ENCODE measurements at regions not wholly inside any gene's neighbourhood (a gene's known extent, or its start where the extent isn't known, plus 50 kb on each side); places are given as distances from the start of the nearest gene placed in this dataset.
"Not testable (repeated sequence)": the region's sequence is repeated elsewhere in the genome, so short reads cannot be mapped to it uniquely, and the experiment has no call there.

DNA sequence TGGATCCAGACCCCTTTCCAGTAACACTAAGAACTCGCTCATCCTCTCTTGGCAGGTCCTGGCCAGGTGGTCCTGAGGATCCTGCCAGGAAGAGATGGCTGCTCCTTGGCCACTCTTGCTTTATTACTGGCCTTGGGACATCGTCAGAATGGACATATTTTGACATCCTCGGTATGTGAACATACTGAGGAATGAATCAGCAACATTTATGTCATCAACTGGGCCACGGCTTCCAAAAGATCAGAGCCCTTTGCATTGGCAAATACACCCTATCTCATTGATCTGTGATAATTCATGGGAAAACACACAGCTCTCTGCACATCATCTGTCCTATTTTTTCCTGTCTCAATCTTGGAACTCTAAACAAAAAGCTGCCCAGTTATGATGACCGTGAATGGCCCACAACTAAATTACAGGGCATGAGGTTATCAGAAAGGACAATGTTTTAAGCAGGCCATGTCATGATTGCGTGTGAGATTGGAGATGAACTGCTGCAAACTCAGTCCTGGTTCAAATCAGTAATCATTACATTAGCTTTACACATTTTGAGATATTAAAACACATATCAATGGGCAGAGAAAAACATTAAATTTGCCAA is 1325.8 kb downstream of the AACS start:
- DNase-seq (ENCODE audit: extremely low read depth in 1 of 2, low read depth in 1 of 2), result no peak

DNA sequence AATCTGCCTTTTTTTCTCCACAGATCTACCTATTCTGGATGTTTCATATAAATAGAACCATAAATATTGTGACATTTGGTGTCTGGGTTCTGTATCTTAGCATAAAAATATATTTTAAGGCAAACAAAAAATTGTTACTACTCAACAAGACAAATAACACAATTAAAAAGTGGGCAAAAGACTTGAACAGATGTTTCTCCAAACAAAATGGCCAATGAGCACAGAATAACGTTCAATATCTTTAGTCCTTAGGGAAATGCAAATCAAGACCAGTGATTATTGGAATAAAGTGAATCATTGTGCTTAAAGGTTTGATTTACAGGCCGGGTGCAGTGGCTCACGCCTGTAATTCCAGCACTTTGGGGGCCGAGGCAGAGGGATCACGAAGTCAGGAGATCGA is 1331.3 kb downstream of the AACS start:
- DNase-seq (ENCODE audit: extremely low read depth in 1 of 2, low read depth in 1 of 2), result no peak

GRCh38 chr12:126397071-126397581 is 1331.9 kb downstream of the AACS start:
- no peak for DNase-seq (ENCODE audit: extremely low read depth in 1 of 2, low read depth in 1 of 2)

- DNase-seq (ENCODE audit: extremely low read depth in 1 of 2, low read depth in 1 of 2), result no peak
Observed at GRCh38 chr12:126397660-126398059, 1332.4 kb downstream of the AACS start.

DNA sequence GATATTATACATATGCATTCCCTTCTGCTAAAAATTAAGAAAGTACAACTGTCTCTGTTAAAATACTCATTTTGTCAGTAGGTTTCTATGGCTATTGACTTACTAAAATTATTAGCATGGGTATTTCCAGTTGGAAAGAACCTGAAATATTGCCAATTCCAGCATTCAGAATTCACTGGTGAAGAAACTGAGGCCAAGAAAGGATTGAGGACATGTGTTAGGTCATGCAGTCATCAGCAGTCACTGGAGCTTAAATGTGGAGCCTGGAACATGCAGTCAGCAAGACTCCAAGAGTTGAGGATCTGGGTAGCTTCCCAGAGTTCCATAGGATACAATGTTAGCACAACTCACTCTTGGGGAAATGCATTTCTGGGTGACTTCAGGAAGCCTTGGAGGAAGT is 1335.6 kb downstream of the AACS start:
- DNase-seq (ENCODE audit: extremely low read depth in 1 of 2, low read depth in 1 of 2), result no peak

DNA sequence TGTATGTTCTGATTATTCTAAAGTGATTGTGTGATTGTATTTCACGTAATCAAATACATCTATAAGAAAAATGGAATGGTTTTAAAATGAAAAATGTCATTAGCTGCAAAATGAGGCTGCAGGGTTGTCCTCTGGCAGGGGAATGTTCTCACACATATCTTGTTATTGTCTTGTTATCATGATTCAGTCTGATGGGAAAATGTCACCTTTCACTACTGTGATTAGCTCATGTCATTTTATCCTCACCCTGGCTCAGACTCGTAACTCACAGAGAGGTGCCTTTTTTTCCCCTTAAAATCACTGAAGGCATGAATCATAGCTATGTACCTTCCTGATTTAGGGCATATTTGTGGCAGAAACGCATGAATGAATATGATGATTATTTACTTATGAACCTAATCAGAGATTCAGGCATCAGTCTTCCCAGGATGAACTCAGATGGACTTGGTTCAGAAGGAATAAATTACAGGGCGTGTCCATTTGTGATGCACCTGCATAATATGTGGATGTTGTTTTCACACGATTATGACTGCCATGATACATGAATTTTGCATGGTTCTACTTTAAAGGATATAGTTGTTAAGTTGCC is 1339.2 kb downstream of the AACS start:
- no peak for DNase-seq (ENCODE audit: extremely low read depth in 1 of 2, low read depth in 1 of 2)

DNA sequence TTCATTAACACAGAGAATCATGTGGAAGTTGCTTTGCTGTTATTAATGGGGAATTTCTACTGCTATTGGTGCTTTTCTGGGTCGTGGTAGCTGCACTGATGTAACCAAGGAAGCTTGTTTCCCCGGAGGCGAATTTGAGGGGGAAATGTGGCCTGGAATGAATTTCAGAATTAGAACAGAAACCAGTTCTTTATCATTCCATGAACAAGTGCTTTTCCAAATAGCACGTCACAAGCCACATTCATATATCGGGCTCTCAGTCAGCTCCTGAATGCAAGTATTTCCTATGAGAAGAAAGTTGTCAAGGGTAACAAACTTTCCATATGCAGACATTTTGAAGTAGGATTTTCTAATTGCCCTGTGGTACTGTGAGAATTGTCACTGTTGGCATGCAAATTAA is 1353.2 kb downstream of the AACS start:
- DNase-seq (ENCODE audit: extremely low read depth in 1 of 2, low read depth in 1 of 2), result no peak

DNA sequence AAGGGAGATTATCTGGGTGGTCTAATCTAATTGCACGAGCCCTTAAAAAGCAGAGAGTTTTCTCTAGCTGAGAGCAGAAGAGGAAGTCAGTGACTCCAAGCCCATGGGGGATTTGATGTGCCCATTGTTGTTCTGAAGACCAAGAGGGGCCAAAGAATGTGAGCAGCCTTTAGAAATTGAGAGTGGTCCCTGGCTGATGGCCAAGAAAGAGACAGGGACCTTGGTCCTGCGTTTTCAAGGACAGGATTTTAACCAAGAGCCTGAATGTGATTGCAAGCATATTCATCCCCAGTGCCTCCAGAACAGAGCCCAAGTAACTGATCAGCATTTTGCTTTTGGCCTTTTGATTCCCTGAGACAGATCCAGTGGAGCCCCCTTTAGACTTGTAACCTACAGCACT is 1353.9 kb downstream of the AACS start:
- DNase-seq (ENCODE audit: extremely low read depth in 1 of 2, low read depth in 1 of 2), result no peak

GRCh38 chr12:126424696-126425095 is 1359.5 kb downstream of the AACS start:
- DNase-seq (ENCODE audit: extremely low read depth in 1 of 2, low read depth in 1 of 2), result no peak

- no peak for DNase-seq (ENCODE audit: extremely low read depth in 1 of 2, low read depth in 1 of 2)
Observed at GRCh38 chr12:126425264-126425663, 1360.0 kb downstream of the AACS start.

DNA sequence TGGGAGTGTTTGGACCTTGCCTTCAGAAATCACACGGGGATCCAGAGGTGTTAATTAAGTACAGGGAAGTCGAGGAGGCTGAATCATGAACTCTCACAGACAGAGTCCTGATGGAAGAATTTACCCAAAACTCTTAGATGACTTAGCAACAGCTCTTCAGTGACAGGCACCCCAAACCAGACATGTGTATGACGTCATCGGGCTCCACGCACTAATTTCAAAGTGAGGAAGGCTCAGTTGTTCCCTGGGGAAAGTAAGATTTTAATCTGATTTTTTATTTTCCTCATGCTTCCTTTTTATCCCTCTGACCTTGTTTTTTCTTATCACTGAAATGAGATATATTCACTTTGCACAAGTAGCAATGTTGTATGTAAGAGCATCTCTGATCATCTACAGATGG is 1363.5 kb downstream of the AACS start:
- no peak for DNase-seq (ENCODE audit: extremely low read depth in 1 of 2, low read depth in 1 of 2)

DNA sequence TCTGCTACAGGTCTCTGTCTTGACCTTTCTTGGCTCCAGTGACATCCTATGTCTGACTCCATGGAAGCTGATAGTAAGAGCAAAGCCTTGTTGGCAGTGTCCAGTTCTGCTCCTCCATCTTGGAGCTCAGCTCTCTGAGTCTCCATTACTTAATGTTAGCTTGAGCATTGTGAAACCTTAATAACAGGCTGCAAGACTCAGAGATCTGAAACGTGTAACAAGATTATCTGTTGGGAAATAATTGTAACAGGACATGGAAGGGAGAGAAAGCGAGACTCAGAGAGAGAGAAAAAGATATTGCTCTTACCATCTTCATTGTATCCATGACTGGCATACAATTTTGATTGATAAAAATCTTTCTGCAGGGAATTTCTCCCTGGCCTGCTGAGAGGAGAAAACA is 1365.7 kb downstream of the AACS start:
- DNase-seq (ENCODE audit: extremely low read depth in 1 of 2, low read depth in 1 of 2), result no peak

- no peak for DNase-seq (ENCODE audit: extremely low read depth in 1 of 2, low read depth in 1 of 2)
Observed at GRCh38 chr12:126431767-126432166, 1366.5 kb downstream of the AACS start.

DNA sequence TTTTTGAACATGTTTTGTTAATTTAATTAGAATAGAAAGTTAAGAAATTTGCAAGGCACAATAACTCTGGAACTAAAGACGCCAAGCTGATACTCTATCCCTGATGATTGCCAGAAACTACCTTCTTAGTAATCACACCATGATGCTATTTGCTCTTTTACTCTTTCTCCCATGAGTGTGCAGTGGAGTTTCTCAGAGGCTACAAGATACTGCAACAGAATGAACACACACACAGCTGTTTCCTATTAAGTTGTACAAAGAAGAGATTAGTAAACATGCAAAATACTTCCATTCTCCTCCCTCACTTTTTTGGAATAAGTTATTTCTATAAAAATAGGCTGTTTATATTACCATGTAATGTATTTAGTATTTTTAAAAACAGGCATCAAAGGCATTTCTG is 1367.5 kb downstream of the AACS start:
- DNase-seq (ENCODE audit: extremely low read depth in 1 of 2, low read depth in 1 of 2), result no peak

GRCh38 chr12:126434412-126434985 is 1369.3 kb downstream of the AACS start:
- no peak for DNase-seq (ENCODE audit: extremely low read depth in 1 of 2, low read depth in 1 of 2)

DNA sequence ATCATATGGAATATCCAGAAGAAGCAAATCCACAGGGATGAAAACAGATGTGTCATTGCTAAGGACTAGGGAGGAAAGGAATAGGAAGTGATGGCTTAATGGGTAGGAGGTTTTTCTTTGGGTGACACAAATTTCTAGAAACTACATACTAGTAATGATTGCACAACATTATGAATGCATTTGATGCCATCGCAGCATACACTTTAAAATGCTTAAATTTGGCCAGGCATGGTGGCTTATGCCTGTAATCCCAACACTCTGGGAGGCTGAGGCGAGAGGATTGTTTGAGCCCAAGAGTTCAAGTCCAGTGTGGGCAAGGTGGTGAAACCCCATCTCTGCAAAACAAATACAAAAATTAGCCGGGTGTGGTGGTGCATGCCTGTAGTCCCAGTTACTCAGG is 1370.8 kb downstream of the AACS start:
- no peak for DNase-seq (ENCODE audit: extremely low read depth in 1 of 2, low read depth in 1 of 2)

DNA sequence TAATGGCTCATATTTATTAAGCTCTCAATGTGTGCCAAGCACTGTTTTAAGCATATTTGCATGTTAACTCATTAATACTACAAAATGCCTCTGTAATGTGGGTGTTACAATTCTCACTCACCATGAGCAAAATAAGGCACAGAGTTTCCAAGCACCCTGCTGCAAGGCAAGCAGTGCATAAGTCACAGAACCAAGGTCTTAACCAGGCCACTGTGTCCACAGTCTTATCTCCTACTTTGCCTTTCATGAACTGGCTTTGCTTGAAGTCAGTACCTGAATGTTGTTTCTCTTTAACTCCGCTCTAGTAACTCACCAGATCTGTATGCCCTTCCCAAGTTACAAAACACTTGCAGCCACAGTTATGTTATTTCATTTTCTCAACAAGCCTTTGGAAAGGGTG is 1372.7 kb downstream of the AACS start:
- no peak for DNase-seq (ENCODE audit: extremely low read depth in 1 of 2, low read depth in 1 of 2)

GRCh38 chr12:126443977-126444376 is 1378.7 kb downstream of the AACS start:
- DNase-seq (ENCODE audit: extremely low read depth in 1 of 2, low read depth in 1 of 2), result no peak

DNA sequence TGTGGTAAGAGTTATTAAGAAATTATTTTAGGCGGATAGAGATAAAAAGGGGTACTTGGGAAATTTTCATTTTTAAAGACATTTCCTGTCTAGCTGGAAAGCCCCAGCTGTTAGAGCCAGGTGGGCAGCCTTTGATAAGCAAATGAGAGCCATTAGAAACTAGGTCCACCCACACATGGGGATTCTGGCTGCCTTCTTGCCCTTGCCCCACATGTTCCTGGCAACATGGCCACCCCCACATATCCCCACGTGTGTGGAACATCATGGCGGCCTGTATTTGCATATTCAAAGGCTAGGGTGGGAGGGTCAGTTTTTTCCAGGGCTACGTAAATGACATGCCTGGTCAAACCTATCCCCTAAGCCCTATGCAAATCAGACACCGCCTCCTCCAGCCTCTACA is 1382.1 kb downstream of the AACS start:
- DNase-seq (ENCODE audit: extremely low read depth in 1 of 2, low read depth in 1 of 2), result no peak

DNA sequence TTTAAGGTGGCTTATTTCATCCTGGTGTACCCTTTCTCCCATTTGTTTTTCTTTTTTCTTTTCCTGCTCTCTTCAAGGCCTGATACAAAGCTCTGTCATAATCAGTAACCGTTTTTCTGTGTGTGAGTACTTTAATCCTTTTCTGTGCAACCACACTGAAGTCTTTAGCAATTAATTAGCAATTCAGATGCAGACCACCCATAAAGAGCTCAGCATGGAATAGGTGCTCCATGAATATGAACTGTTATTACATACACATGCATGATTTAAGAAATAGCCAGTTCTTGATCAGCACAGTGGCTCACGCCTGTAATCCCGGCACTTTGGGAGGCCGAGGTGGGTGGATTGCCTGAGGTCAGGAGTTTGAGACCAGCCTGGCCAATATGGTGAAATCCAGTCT is 1386.6 kb downstream of the AACS start:
- DNase-seq (ENCODE audit: extremely low read depth in 1 of 2, low read depth in 1 of 2), result no peak

- not testable (repeated sequence) for DNase-seq (ENCODE audit: extremely low read depth in 1 of 2, low read depth in 1 of 2)
Observed at GRCh38 chr12:126452686-126453085, 1387.5 kb downstream of the AACS start.

DNA sequence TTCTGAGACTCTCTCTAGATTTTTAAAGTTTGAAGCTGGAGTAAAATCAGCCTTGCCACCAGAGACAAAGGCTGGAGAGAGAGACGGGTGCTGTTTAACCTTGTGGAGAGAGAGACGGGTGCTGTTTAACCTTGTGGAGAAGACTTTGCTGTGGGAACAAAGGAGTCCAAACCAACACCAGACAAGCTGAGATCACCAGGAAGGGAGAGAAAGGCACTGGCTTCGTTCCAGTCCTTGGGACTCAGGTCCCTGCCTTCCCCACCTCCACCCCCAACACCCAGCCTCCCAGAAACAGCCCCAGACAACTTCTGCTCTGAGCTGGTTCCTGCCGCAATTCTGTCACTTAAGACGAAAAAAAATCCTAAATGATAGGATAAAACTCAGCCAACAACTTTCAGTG is 1389.3 kb downstream of the AACS start:
- no peak for DNase-seq (ENCODE audit: extremely low read depth in 1 of 2, low read depth in 1 of 2)

- no peak for DNase-seq (ENCODE audit: extremely low read depth in 1 of 2, low read depth in 1 of 2)
Observed at GRCh38 chr12:126457776-126458175, 1392.5 kb downstream of the AACS start.

Data from activated CD8-positive, alpha-beta memory T cell treated with anti-CD3 and anti-CD28 coated beads for 1 hour (primary cell).